ENCODE measurements at regions not wholly inside any gene's neighbourhood (a gene's known extent, or its start where the extent isn't known, plus 50 kb on each side); places are given as distances from the start of the nearest gene placed in this dataset.

GRCh38 chr15:93180656-93181055, 91.6 kb upstream of the RGMA start:
- H3K4ac ChIP-seq (replicated peaks; ENCODE audit: insufficient read length, low read depth, low read length), result no peak overlapping the region
- no peaks in the 10 kb centered on the region for H3K36me3 ChIP-seq (ENCODE audit: control insufficient read depth in 2 of 4, insufficient read depth in 4 of 4, low read length in 3 of 4)
- H2BK20ac ChIP-seq (ENCODE audit: low read length), result peak overlapping the region; percentile 76; the same call in 1 of the 2 replicates
- no peaks in the 10 kb centered on the region for H3K79me1 ChIP-seq (ENCODE audit: low read depth, low read length)
- 0 out of 2 replicates have a peak overlapping the region, but pooled peaks have one; percentile 86 for H2BK5ac ChIP-seq (ENCODE audit: low read depth, low read length)
- no peak overlapping the region for H3K56ac ChIP-seq (replicated peaks; ENCODE audit: insufficient read length, low read depth, low read length)
- H3K27ac ChIP-seq (ENCODE audit: low read depth, low read length), result no peak overlapping the region
- H3K23me2 ChIP-seq (ENCODE audit: low read depth, low read length), result no peaks in the 10 kb centered on the region
- no peak overlapping the region for H4K5ac ChIP-seq (ENCODE audit: insufficient read length, low read depth, low read length)
- H4K20me1 ChIP-seq (replicated peaks in 1 of 2; ENCODE audit: control insufficient read depth in 1 of 2, insufficient read depth in 2 of 2, low read length in 2 of 2), result no peaks in the 10 kb centered on the region
- peak overlapping the region; percentile 77 for H4K91ac ChIP-seq (replicated peaks; ENCODE audit: insufficient read length, low read length)
- H2BK15ac ChIP-seq (ENCODE audit: low read length), result peak overlapping the region; percentile 89
- H3K4me2 ChIP-seq (ENCODE audit: insufficient read depth in 1 of 2, low read depth in 2 of 2, low read length in 2 of 2), result peak overlapping the region; percentile 26 to 39; a peak in 3 of 4 replicates
- H3K18ac ChIP-seq (ENCODE audit: extremely low read depth, low read length), result peak overlapping the region; percentile 29; the same call in 1 of the 2 replicates
- no peak overlapping the region for H2BK120ac ChIP-seq (replicated peaks; ENCODE audit: low read depth, low read length)
- 24% methylated on average over 6 of the region's 6 CpGs; no CpG with 5 or more reads in 1 of the 2 experiments for WGBS, 2 experiments (ENCODE audit: extremely low coverage in 1 of 2, insufficient coverage in 1 of 2, insufficient read length in 1 of 2, insufficient replicate concordance in 2 of 2, low coverage in 1 of 2, low lambda C conversion rate in 2 of 2, missing lambda C conversion rate in 1 of 2)
- peak; percentile 90 for FAIRE-seq
- ChIA-PET CTCF (ENCODE audit: partially characterized antibody) (interaction anchor here (0.6 to 1.8 kb wide), 6 partner anchors 10 to 652 kb away, joined by 3 to 9 read pairs (median 4); no protein-coding TSS in a partner anchor), POLR2A (ENCODE audit: partially characterized antibody) (interaction anchor here (1.5 kb wide), 1 partner anchor 109 kb away, joined by 4 read pairs; no protein-coding TSS in a partner anchor)
- H3K4me3 ChIP-seq (ENCODE audit: extremely low read depth in 1 of 4, insufficient read depth in 2 of 4, low read depth in 3 of 4, low read length in 4 of 4), result no peak overlapping the region
- DNase-seq (ENCODE audit: low read depth in 1 of 2, low spot score in 2 of 2), result no peak
- no peak overlapping the region for H3K23ac ChIP-seq (ENCODE audit: insufficient read length)
- H3K27me3 ChIP-seq (replicated peaks in 1 of 4; ENCODE audit: control insufficient read depth in 3 of 4, extremely low read depth in 1 of 4, insufficient read depth in 3 of 4, low read length in 3 of 4), result peaks cover 0 to 6% (median 1%) of the 10 kb centered on the region in 4 experiments; a peak in 2 of 7 replicates
- no peak overlapping the region for H4K8ac ChIP-seq (ENCODE audit: extremely low read depth, insufficient read depth, low read length)
- H2AK5ac ChIP-seq (ENCODE audit: low read depth, low read length), result no peak overlapping the region
- H3K9ac ChIP-seq (replicated peaks in 1 of 4; ENCODE audit: extremely low read depth in 1 of 4, low read depth in 3 of 4, low read length in 3 of 4), result no peak overlapping the region
- H3K9me3 ChIP-seq (ENCODE audit: insufficient read depth in 2 of 2, low read depth in 1 of 2, low read length in 1 of 2), result no peaks in the 10 kb centered on the region
- H3K4me1 ChIP-seq (replicated peaks in 1 of 4; ENCODE audit: control insufficient read depth in 3 of 4, insufficient read depth in 4 of 4, low read length in 3 of 4), result peaks cover 10 to 31% (median 24%) of the 10 kb centered on the region in 4 experiments
- TF ChIP-seq USF2 (IDR thresholded peaks at IDR 0.05; ENCODE audit: low read length) (no peak), YY1 (IDR thresholded peaks at IDR 0.05; ENCODE audit: low read depth, low read length) (no peak), SIRT6 (IDR thresholded peaks at IDR 0.05; ENCODE audit: low read length) (no peak), POLR2AphosphoS5 (IDR thresholded peaks at IDR 0.05; ENCODE audit: low read depth, low read length) (no peak), SUZ12 (IDR thresholded peaks at IDR 0.05; ENCODE audit: low read length) (no peak)
- H3K14ac ChIP-seq (ENCODE audit: insufficient read length), result no peak overlapping the region
- H3K79me2 ChIP-seq (ENCODE audit: control insufficient read depth in 1 of 2, insufficient read depth in 2 of 2, low read length in 2 of 2), result no peaks in the 10 kb centered on the region
- H2BK12ac ChIP-seq (ENCODE audit: low read depth, low read length), result peak overlapping the region; percentile 85; the same call in 1 of the 2 replicates
- no peak overlapping the region for H2AFZ ChIP-seq (ENCODE audit: low read length)

Measured in H1 (cell line).